Prostate gland (tissue), 2 donors: ENCODE measurements at regions not wholly inside any gene's neighbourhood (a gene's known extent, or its start where the extent isn't known, plus 50 kb on each side); places are given as distances from the start of the nearest gene placed in this dataset.

Source experiments
- POLR2A ChIP-seq: fragments of 450-650 bp; IDR thresholded peaks from one replicate; pipeline ENCODE4 v1.6.1; 2016; ENCODE audit warnings: antibody characterized with exemption, mild to moderate bottlenecking
- POLR2AphosphoS5 ChIP-seq: sonication (generic); formaldehyde crosslinking; IDR thresholded peaks from one replicate; pipeline ENCODE4 v1.6.1; 2017; ENCODE audit warnings: antibody characterized with exemption
- TF ChIP-seq, protein P1 (sequence below), 4 experiments: fragments of 200-600 bp in 2 of 4; fragments of 450-650 bp in 2 of 4; sonication (generic) in 2 of 4; IDR thresholded peaks; 1 replicate in 3 of 4; 2 replicates in 1 of 4; pipeline ENCODE4 v1.5.1; 2016 to 2019; ENCODE audit warnings: antibody characterized with exemption in 4 of 4, mild to moderate bottlenecking in 2 of 4, moderate library complexity in 2 of 4

DNA sequence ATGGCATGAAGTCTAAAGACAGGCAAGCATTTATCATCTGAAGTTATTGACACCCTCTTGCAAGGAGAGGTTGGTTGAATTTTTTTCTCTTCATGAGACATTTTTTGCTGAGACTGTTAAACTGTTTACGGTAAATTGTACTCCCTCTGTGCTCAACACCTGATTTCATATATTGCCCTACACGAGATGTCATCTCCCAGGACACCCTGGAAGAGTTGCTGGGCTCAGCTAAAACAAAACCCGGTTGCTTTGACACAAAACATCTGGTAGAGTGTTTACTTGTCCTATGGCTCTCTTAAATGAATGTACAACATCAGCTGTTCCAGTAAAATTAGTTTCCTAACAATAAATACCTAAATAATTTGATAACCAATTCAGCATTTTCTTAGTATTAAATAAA is 533.8 kb downstream of the SOCS6 start:
- TF ChIP-seq POLR2A, result no peak
- TF ChIP-seq, protein P1, sequence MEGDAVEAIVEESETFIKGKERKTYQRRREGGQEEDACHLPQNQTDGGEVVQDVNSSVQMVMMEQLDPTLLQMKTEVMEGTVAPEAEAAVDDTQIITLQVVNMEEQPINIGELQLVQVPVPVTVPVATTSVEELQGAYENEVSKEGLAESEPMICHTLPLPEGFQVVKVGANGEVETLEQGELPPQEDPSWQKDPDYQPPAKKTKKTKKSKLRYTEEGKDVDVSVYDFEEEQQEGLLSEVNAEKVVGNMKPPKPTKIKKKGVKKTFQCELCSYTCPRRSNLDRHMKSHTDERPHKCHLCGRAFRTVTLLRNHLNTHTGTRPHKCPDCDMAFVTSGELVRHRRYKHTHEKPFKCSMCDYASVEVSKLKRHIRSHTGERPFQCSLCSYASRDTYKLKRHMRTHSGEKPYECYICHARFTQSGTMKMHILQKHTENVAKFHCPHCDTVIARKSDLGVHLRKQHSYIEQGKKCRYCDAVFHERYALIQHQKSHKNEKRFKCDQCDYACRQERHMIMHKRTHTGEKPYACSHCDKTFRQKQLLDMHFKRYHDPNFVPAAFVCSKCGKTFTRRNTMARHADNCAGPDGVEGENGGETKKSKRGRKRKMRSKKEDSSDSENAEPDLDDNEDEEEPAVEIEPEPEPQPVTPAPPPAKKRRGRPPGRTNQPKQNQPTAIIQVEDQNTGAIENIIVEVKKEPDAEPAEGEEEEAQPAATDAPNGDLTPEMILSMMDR (IDR thresholded peaks at IDR 0.05), result no peak
- TF ChIP-seq POLR2AphosphoS5, result no peak
